Suprapubic skin (tissue), 3 donors: ENCODE measurements at regions not wholly inside any gene's neighbourhood (a gene's known extent, or its start where the extent isn't known, plus 50 kb on each side); places are given as distances from the start of the nearest gene placed in this dataset.

Experiments
- EP300 ChIP-seq: sonication (generic); formaldehyde crosslinking; IDR thresholded peaks from one replicate; pipeline ENCODE4 v1.6.1; 2017; ENCODE audit warnings: antibody characterized with exemption
- POLR2A ChIP-seq, 2 donors: fragments of 450-650 bp; IDR thresholded peaks; one replicate each; pipeline ENCODE4 v1.6.1; 2017; ENCODE audit warnings: antibody characterized with exemption in 2 of 2, mild to moderate bottlenecking in 2 of 2, moderate library complexity in 2 of 2
- TF ChIP-seq, protein P1 (sequence below), 2 donors: fragments of 200-600 bp in 1 of 2; fragments of 450-650 bp in 1 of 2; sonication (generic) in 1 of 2; IDR thresholded peaks; one replicate each; pipeline ENCODE4 v1.5.1; 2016 to 2019; ENCODE audit warnings: antibody characterized with exemption in 2 of 2, mild to moderate bottlenecking in 1 of 2, moderate library complexity in 1 of 2

DNA sequence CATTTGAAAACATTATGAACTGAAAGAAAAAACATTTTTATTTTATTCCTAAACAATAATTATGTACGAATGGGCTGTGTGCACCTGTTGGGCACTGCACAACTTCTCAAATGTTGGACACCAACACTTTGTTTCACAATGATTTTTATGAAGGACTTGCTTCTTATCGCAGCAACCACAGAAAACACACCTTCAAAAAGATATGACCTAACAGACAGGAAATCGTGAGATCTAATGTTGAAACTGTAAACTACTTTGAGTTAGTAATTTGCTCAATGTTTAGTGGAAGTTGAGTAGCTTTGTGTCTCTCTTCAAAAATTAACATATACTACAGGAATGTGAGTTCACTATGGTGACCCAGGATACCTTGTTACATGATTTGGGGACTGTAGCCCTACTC is 98.6 kb downstream of the NXPE2 start:
- TF ChIP-seq, protein P1, sequence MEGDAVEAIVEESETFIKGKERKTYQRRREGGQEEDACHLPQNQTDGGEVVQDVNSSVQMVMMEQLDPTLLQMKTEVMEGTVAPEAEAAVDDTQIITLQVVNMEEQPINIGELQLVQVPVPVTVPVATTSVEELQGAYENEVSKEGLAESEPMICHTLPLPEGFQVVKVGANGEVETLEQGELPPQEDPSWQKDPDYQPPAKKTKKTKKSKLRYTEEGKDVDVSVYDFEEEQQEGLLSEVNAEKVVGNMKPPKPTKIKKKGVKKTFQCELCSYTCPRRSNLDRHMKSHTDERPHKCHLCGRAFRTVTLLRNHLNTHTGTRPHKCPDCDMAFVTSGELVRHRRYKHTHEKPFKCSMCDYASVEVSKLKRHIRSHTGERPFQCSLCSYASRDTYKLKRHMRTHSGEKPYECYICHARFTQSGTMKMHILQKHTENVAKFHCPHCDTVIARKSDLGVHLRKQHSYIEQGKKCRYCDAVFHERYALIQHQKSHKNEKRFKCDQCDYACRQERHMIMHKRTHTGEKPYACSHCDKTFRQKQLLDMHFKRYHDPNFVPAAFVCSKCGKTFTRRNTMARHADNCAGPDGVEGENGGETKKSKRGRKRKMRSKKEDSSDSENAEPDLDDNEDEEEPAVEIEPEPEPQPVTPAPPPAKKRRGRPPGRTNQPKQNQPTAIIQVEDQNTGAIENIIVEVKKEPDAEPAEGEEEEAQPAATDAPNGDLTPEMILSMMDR (IDR thresholded peaks at IDR 0.05), result no peak
- no peak for TF ChIP-seq POLR2A (IDR thresholded peaks at IDR 0.05)
- no peak for TF ChIP-seq EP300
